ENCODE measurements at regions not wholly inside any gene's neighbourhood (a gene's known extent, or its start where the extent isn't known, plus 50 kb on each side); places are given as distances from the start of the nearest gene placed in this dataset.

GRCh38 chr9:107971241-107971640 lies 481.7 kb upstream of the KLF4 start:
- no peaks in the 10 kb centered on the region for H3K4me1 Mint-ChIP-seq (ENCODE audit: low read depth)
- H3K9me3 Mint-ChIP-seq = no peaks in the 10 kb centered on the region
- H3K36me3 Mint-ChIP-seq (ENCODE audit: low read depth) = no peaks in the 10 kb centered on the region
- no peaks in the 10 kb centered on the region for H3K27me3 Mint-ChIP-seq (ENCODE audit: insufficient read depth)
- no peak for DNase-seq (ENCODE audit: low spot score)
- H3K4me3 Mint-ChIP-seq = no peak overlapping the region
- no peak overlapping the region for H3K27ac Mint-ChIP-seq
- intact Hi-C loops (cut with micrococcal nuclease) = no loop called here

- no peaks in the 10 kb centered on the region for H3K36me3 Mint-ChIP-seq (ENCODE audit: low read depth)
- intact Hi-C loops (cut with micrococcal nuclease) = no loop called here
- DNase-seq (ENCODE audit: low spot score) = no peak
- no peaks in the 10 kb centered on the region for H3K9me3 Mint-ChIP-seq
- no peak overlapping the region for H3K4me3 Mint-ChIP-seq
- no peak overlapping the region for H3K27ac Mint-ChIP-seq
- H3K4me1 Mint-ChIP-seq (ENCODE audit: low read depth) = no peaks in the 10 kb centered on the region
- H3K27me3 Mint-ChIP-seq (ENCODE audit: insufficient read depth) = no peaks in the 10 kb centered on the region
These were observed 481.2 kb upstream of the KLF4 start for GRCh38 chr9:107970726-107971125.

GRCh38 chr9:107969727-107970126 lies 480.2 kb upstream of the KLF4 start:
- H3K4me1 Mint-ChIP-seq (ENCODE audit: low read depth) = no peaks in the 10 kb centered on the region
- H3K27me3 Mint-ChIP-seq (ENCODE audit: insufficient read depth) = peaks cover 2% of the 10 kb centered on the region
- no peaks in the 10 kb centered on the region for H3K9me3 Mint-ChIP-seq
- no peak for DNase-seq (ENCODE audit: low spot score)
- no peak overlapping the region for H3K4me3 Mint-ChIP-seq
- intact Hi-C loops (cut with micrococcal nuclease) = no loop called here
- H3K27ac Mint-ChIP-seq = no peak overlapping the region
- no peaks in the 10 kb centered on the region for H3K36me3 Mint-ChIP-seq (ENCODE audit: low read depth)

GRCh38 chr9:107969141-107969540 lies 479.6 kb upstream of the KLF4 start:
- DNase-seq (ENCODE audit: low spot score) = no peak

GRCh38 chr9:107963246-107963645 lies 473.7 kb upstream of the KLF4 start:
- intact Hi-C loops (cut with micrococcal nuclease) = no loop called here
- DNase-seq (ENCODE audit: low spot score) = no peak
- Mint-ChIP-seq H3K27ac (no peak overlapping the region), H3K4me1 (ENCODE audit: low read depth) (no peaks in the 10 kb centered on the region), H3K27me3 (ENCODE audit: insufficient read depth) (peaks cover 2% of the 10 kb centered on the region), H3K36me3 (ENCODE audit: low read depth) (no peaks in the 10 kb centered on the region), H3K4me3 (no peak overlapping the region), H3K9me3 (no peaks in the 10 kb centered on the region)

More at GRCh38 chr9:107969141-107969540, 479.6 kb upstream of the KLF4 start:
- Mint-ChIP-seq H3K4me1 (ENCODE audit: low read depth) (no peaks in the 10 kb centered on the region), H3K27me3 (ENCODE audit: insufficient read depth) (peaks cover 2% of the 10 kb centered on the region), H3K4me3 (no peak overlapping the region), H3K9me3 (no peaks in the 10 kb centered on the region), H3K27ac (no peak overlapping the region), H3K36me3 (ENCODE audit: low read depth) (no peaks in the 10 kb centered on the region)
- intact Hi-C loops (cut with micrococcal nuclease) = no loop called here

GRCh38 chr9:107960916-107961315 lies 471.3 kb upstream of the KLF4 start:
- Mint-ChIP-seq H3K9me3 (no peaks in the 10 kb centered on the region), H3K4me1 (ENCODE audit: low read depth) (no peaks in the 10 kb centered on the region), H3K27me3 (ENCODE audit: insufficient read depth) (peaks cover 2% of the 10 kb centered on the region), H3K27ac (no peak overlapping the region), H3K4me3 (no peak overlapping the region), H3K36me3 (ENCODE audit: low read depth) (no peaks in the 10 kb centered on the region)
- no peak for DNase-seq (ENCODE audit: low spot score)
- intact Hi-C loops (cut with micrococcal nuclease) = no loop called here

- peaks cover 5% of the 10 kb centered on the region for H3K9me3 Mint-ChIP-seq
- no peak for DNase-seq (ENCODE audit: low spot score)
- H3K4me1 Mint-ChIP-seq (ENCODE audit: low read depth) = no peaks in the 10 kb centered on the region
- H3K27me3 Mint-ChIP-seq (ENCODE audit: insufficient read depth) = no peaks in the 10 kb centered on the region
- no peak overlapping the region for H3K27ac Mint-ChIP-seq
- intact Hi-C loops (cut with micrococcal nuclease) = no loop called here
- H3K4me3 Mint-ChIP-seq = no peak overlapping the region
- H3K36me3 Mint-ChIP-seq (ENCODE audit: low read depth) = no peaks in the 10 kb centered on the region
These were observed 464.7 kb upstream of the KLF4 start for GRCh38 chr9:107954312-107954711.

GRCh38 chr9:107953556-107954125 lies 464.1 kb upstream of the KLF4 start:
- DNase-seq (ENCODE audit: low spot score) = no peak
- Mint-ChIP-seq H3K4me3 (no peak overlapping the region), H3K36me3 (ENCODE audit: low read depth) (no peaks in the 10 kb centered on the region), H3K9me3 (peaks cover 5% of the 10 kb centered on the region), H3K4me1 (ENCODE audit: low read depth) (no peaks in the 10 kb centered on the region), H3K27ac (no peak overlapping the region), H3K27me3 (ENCODE audit: insufficient read depth) (no peaks in the 10 kb centered on the region)
- intact Hi-C loops (cut with micrococcal nuclease) = no loop called here

- no peaks in the 10 kb centered on the region for H3K27me3 Mint-ChIP-seq (ENCODE audit: insufficient read depth)
- intact Hi-C loops (cut with micrococcal nuclease) = no loop called here
- H3K27ac Mint-ChIP-seq = no peak overlapping the region
- H3K36me3 Mint-ChIP-seq (ENCODE audit: low read depth) = no peaks in the 10 kb centered on the region
- no peak for DNase-seq (ENCODE audit: low spot score)
- peaks cover 5% of the 10 kb centered on the region for H3K9me3 Mint-ChIP-seq
- H3K4me3 Mint-ChIP-seq = no peak overlapping the region
- H3K4me1 Mint-ChIP-seq (ENCODE audit: low read depth) = no peaks in the 10 kb centered on the region
These were observed 463.2 kb upstream of the KLF4 start for GRCh38 chr9:107952773-107953172.

GRCh38 chr9:107951511-107951910 lies 461.9 kb upstream of the KLF4 start:
- Mint-ChIP-seq H3K27ac (no peak overlapping the region), H3K36me3 (ENCODE audit: low read depth) (no peaks in the 10 kb centered on the region), H3K27me3 (ENCODE audit: insufficient read depth) (no peaks in the 10 kb centered on the region), H3K9me3 (peaks cover 5% of the 10 kb centered on the region), H3K4me3 (no peak overlapping the region), H3K4me1 (ENCODE audit: low read depth) (no peaks in the 10 kb centered on the region)
- DNase-seq (ENCODE audit: low spot score) = no peak
- intact Hi-C loops (cut with micrococcal nuclease) = no loop called here

- Mint-ChIP-seq H3K27ac (no peak overlapping the region), H3K9me3 (peaks cover 5% of the 10 kb centered on the region), H3K4me3 (no peak overlapping the region), H3K27me3 (ENCODE audit: insufficient read depth) (no peaks in the 10 kb centered on the region), H3K4me1 (ENCODE audit: low read depth) (no peaks in the 10 kb centered on the region), H3K36me3 (ENCODE audit: low read depth) (no peaks in the 10 kb centered on the region)
- no peak for DNase-seq (ENCODE audit: low spot score)
- intact Hi-C loops (cut with micrococcal nuclease) = no loop called here
These were observed 459.5 kb upstream of the KLF4 start for GRCh38 chr9:107949061-107949460.

- peaks cover 5% of the 10 kb centered on the region for H3K9me3 Mint-ChIP-seq
- no peak overlapping the region for H3K27ac Mint-ChIP-seq
- DNase-seq (ENCODE audit: low spot score) = no peak
- intact Hi-C loops (cut with micrococcal nuclease) = no loop called here
- no peaks in the 10 kb centered on the region for H3K27me3 Mint-ChIP-seq (ENCODE audit: insufficient read depth)
- no peaks in the 10 kb centered on the region for H3K4me1 Mint-ChIP-seq (ENCODE audit: low read depth)
- no peak overlapping the region for H3K4me3 Mint-ChIP-seq
- no peaks in the 10 kb centered on the region for H3K36me3 Mint-ChIP-seq (ENCODE audit: low read depth)
These were observed 459.0 kb upstream of the KLF4 start for GRCh38 chr9:107948601-107949000.

- Mint-ChIP-seq H3K27me3 (ENCODE audit: insufficient read depth) (no peaks in the 10 kb centered on the region), H3K4me1 (ENCODE audit: low read depth) (no peaks in the 10 kb centered on the region), H3K4me3 (no peak overlapping the region), H3K27ac (no peak overlapping the region), H3K36me3 (ENCODE audit: low read depth) (no peaks in the 10 kb centered on the region), H3K9me3 (peaks cover 5% of the 10 kb centered on the region)
- no peak for DNase-seq (ENCODE audit: low spot score)
- intact Hi-C loops (cut with micrococcal nuclease) = no loop called here
These were observed 458.5 kb upstream of the KLF4 start for GRCh38 chr9:107948086-107948485.

All from activated T-helper 1 cell treated with anti-CD3 and anti-CD28 coated beads, Interleukin-12 subunit alpha, Interleukin-12 subunit beta, Interleukin-2, Interleukin-4 antibody, amounts not matched to agents 30 ng/mL and 10 ng/mL and 1 ng/mL, durations not matched to agents 14 hours and 24 hours and 36 hours (primary cell).